Lung (tissue), 11 donors: ENCODE measurements at regions not wholly inside any gene's neighbourhood (a gene's known extent, or its start where the extent isn't known, plus 50 kb on each side); places are given as distances from the start of the nearest gene placed in this dataset.
A peak's percentile ranks its signal among the peaks of the same experiment; 100 is the strongest.

ENCODE experiments used
- ATAC-seq: fragments of 200-7000 bp; cut with Tn5 transposase; one replicate; pipeline ENCODE4 v1.9.1; 2020; ENCODE audit warnings: moderate number of reproducible peaks; ENCODE audit not compliant: insufficient read depth, low FRiP score
- DNase-seq, 3 donors: peaks; one replicate each; pipeline ENCODE4 v3.0.0-alpha.2; 2013 to 2017
- H3K27ac ChIP-seq, 2 donors: one replicate each; pipeline ENCODE4 v1.5.1; 2013; ENCODE audit warnings: mild to moderate bottlenecking in 2 of 2, moderate library complexity in 2 of 2, control low read depth in 1 of 2, inconsistent platforms in 1 of 2, low read depth in 1 of 2, low read length in 1 of 2
- H3K27me3 ChIP-seq, 3 donors: one replicate each; pipeline ENCODE4 v1.5.1; 2013; ENCODE audit warnings: low read length in 2 of 3; ENCODE audit not compliant: control insufficient read depth in 3 of 3, insufficient read depth in 3 of 3
- H3K36me3 ChIP-seq, 4 donors: one replicate each; pipeline ENCODE4 v1.5.1; 2013; ENCODE audit warnings: low read length in 4 of 4, mild to moderate bottlenecking in 1 of 4, moderate library complexity in 1 of 4; ENCODE audit not compliant: control insufficient read depth in 4 of 4, insufficient read depth in 4 of 4
- H3K4me1 ChIP-seq, 5 donors: one replicate each; pipeline ENCODE4 v1.5.1; 2013; ENCODE audit warnings: low read length in 5 of 5, mild to moderate bottlenecking in 2 of 5, moderate library complexity in 1 of 5; ENCODE audit not compliant: control insufficient read depth in 5 of 5, insufficient read depth in 5 of 5
- H3K4me3 ChIP-seq: one replicate; pipeline ENCODE4 v1.5.1; 2013; ENCODE audit warnings: mild to moderate bottlenecking, control low read depth, moderate library complexity
- H3K9ac ChIP-seq, 2 donors: one replicate each; pipeline ENCODE4 v1.5.1; 2013; ENCODE audit warnings: low read length in 2 of 2, control low read depth in 1 of 2; ENCODE audit not compliant: insufficient read depth in 1 of 2
- H3K9me3 ChIP-seq, 4 donors: one replicate each; pipeline ENCODE4 v1.5.1; 2013; ENCODE audit warnings: low read length in 3 of 4, mild to moderate bottlenecking in 1 of 4, moderate library complexity in 1 of 4; ENCODE audit not compliant: control insufficient read depth in 4 of 4, insufficient read depth in 3 of 4
- WGBS, 2 donors: extraction: QIAGEN DNeasy Blood & Tissue Kit; methylation state at CpG; one replicate each; pipeline ENCODE4 v1.1.7; 2013; 5-methylcytosine and 5-hydroxymethylcytosine counted together
- TF ChIP-seq, protein P1 (sequence below): IDR thresholded peaks from 2 replicates; pipeline ENCODE4 v1.5.1; 2012; ENCODE audit warnings: mild to moderate bottlenecking; ENCODE audit errors: control extremely low read depth, extremely low read depth
- donor health status: control.
- donor health status: control.
- donor health status: Bipolar disorder and iron deficiency.
- donor health status: healthy.
- donor health status: DM: yes; HTN: yes; CAD: no.

DNA sequence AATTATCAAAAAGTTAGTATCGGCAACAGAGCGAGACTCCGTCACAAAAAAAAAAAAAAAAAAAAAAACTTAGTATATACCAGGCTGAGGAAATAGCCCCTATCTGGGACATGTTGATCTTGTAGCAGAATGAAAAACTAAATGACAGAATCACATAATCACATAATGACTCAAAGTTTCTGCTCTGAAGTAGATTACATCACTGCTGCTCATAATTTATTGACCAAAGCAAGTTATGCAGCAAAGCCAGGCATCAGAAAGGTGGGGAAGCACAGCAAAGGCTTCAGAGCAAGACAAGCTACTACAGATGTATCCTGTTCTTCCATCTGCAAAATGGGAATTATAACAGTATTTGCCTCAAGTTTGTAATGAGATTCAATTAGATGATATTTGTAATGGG, 68.1 kb downstream of the BOD1L2 start:
- DNase-seq (no peak), ATAC-seq (no peak)
- no peaks in the 10 kb centered on the region for H3K36me3 ChIP-seq
- TF ChIP-seq, protein P1, sequence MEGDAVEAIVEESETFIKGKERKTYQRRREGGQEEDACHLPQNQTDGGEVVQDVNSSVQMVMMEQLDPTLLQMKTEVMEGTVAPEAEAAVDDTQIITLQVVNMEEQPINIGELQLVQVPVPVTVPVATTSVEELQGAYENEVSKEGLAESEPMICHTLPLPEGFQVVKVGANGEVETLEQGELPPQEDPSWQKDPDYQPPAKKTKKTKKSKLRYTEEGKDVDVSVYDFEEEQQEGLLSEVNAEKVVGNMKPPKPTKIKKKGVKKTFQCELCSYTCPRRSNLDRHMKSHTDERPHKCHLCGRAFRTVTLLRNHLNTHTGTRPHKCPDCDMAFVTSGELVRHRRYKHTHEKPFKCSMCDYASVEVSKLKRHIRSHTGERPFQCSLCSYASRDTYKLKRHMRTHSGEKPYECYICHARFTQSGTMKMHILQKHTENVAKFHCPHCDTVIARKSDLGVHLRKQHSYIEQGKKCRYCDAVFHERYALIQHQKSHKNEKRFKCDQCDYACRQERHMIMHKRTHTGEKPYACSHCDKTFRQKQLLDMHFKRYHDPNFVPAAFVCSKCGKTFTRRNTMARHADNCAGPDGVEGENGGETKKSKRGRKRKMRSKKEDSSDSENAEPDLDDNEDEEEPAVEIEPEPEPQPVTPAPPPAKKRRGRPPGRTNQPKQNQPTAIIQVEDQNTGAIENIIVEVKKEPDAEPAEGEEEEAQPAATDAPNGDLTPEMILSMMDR, result no peak
- peaks cover 0 to 1% (median 0%) of the 10 kb centered on the region in 5 donors for H3K4me1 ChIP-seq
- H3K27me3 ChIP-seq, result peaks cover 0 to 9% (median under 1%) of the 10 kb centered on the region in 3 donors
- H3K27ac ChIP-seq, result no peak overlapping the region
- H3K9me3 ChIP-seq, result no peaks in the 10 kb centered on the region
- 96 to 97% methylated on average over 3 of the region's 3 CpGs for WGBS, 2 donors
- no peak overlapping the region for H3K9ac ChIP-seq
- no peak overlapping the region for H3K4me3 ChIP-seq

DNA sequence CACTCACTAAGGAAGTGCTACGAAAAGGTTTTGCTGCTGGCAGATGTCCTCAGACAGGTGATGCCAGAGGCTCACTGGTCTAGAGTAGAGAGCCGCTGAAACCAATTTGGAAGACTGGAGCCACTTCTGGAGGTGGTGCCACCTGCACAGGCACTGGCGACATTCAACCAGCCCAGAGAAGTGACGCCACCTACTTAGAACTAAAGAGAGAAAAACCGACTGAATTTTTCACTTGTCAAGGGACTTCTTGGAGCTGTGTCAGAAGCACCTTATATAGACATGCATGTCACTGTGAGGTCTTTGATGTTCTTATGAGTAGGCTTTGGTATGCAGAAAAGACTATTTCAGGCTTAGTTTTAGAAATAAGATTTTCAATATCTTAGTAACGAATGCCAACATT, 71.4 kb downstream of the BOD1L2 start:
- Histone ChIP-seq H3K36me3 (no peaks in the 10 kb centered on the region), H3K9me3 (no peaks in the 10 kb centered on the region), H3K9ac (no peak overlapping the region), H3K27ac (no peak overlapping the region), H3K4me1 (peaks cover 0 to 12% (median 0%) of the 10 kb centered on the region in 5 donors), H3K4me3 (no peak overlapping the region), H3K27me3 (no peaks in the 10 kb centered on the region)
- ATAC-seq (no peak), DNase-seq (no peak)
- 90 to 91% methylated on average over 6 of the region's 6 CpGs for WGBS, 2 donors
- TF ChIP-seq, protein P1, result no peak

DNA sequence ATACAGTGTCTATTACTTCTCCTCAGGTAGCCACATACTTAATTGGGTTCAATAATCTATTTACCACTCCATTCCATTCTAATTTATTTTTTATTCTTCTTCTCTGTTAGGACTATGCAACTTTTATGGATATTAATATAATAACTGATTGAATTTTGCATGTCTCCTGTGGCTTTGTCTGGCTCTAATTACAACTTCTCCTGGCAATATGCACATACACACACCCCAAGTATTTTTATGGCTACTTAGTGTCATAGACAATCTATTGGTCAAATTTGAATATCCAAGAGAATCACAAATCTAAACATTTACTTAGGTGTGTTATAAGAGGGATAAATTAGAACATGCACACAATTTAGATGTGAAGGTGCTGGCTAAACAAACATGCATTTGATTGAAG, 73.1 kb downstream of the BOD1L2 start:
- DNase-seq, result no peak
- TF ChIP-seq, protein P1, result no peak

DNA sequence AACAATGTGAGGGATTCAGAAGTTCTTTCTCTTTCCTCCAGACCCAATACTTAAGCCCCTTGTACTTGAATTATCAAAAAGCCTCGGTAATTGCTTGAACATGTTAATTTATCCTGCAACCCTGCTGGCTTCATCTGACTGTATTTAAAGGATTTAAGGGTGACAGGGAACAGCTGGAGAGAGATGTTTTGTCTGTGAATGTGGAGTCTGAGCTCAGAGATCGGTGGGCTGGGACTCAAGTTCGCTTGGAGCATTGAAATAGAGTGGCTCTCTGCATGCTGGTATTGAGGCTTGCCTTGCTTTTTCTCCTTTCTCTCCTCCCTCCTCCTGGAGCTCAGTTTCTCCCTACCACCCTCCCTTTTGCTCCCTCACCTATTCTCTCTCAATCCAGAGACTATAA, 73.6 kb downstream of the BOD1L2 start:
- TF ChIP-seq, protein P1, result no peak

More for the DNA sequence above, 73.1 kb downstream of the BOD1L2 start:
- H3K36me3 ChIP-seq, result no peaks in the 10 kb centered on the region
- ATAC-seq, result no peak
- H3K9me3 ChIP-seq, result no peaks in the 10 kb centered on the region
- no peak overlapping the region for H3K9ac ChIP-seq
- no peaks in the 10 kb centered on the region for H3K27me3 ChIP-seq
- no peak overlapping the region for H3K27ac ChIP-seq
- peaks cover 0 to 12% (median 0%) of the 10 kb centered on the region in 5 donors for H3K4me1 ChIP-seq
- no peak overlapping the region for H3K4me3 ChIP-seq

More for the DNA sequence above, 73.6 kb downstream of the BOD1L2 start:
- Histone ChIP-seq H3K27me3 (no peaks in the 10 kb centered on the region), H3K9me3 (no peaks in the 10 kb centered on the region), H3K27ac (no peak overlapping the region), H3K36me3 (no peaks in the 10 kb centered on the region), H3K4me3 (no peak overlapping the region), H3K9ac (no peak overlapping the region), H3K4me1 (peaks cover 0 to 12% (median 0%) of the 10 kb centered on the region in 5 donors)
- DNase-seq (peak in 2 of 3 donors; percentile 72 to 82), ATAC-seq (no peak)
- 27 to 36% methylated on average over 3 of the region's 3 CpGs for WGBS, 2 donors
